GM21367 (cell line): ENCODE measurements at regions not wholly inside any gene's neighbourhood (a gene's known extent, or its start where the extent isn't known, plus 50 kb on each side); places are given as distances from the start of the nearest gene placed in this dataset.
"Not testable (repeated sequence)": the region's sequence is repeated elsewhere in the genome, so short reads cannot be mapped to it uniquely, and the experiment has no call there.

Source experiments
- ATAC-seq: cut with Tn5 transposase; IDR thresholded peaks from one replicate; pipeline ENCODE4 v1.9.1; 2021; ENCODE audit not compliant: unreplicated experiment

GRCh38 chr13:58714016-58714415 is 1082.5 kb downstream of the PCDH17 start:
- ATAC-seq = not testable (repeated sequence)

- no peak for ATAC-seq
Observed at GRCh38 chr13:58721273-58721672, 1089.7 kb downstream of the PCDH17 start.

- no peak for ATAC-seq
Observed at GRCh38 chr13:58728126-58728525, 1096.6 kb downstream of the PCDH17 start.

- ATAC-seq = no peak
Observed at GRCh38 chr13:58729361-58729760, 1097.8 kb downstream of the PCDH17 start.

- no peak for ATAC-seq
Observed at GRCh38 chr13:58744686-58745085, 1113.1 kb downstream of the PCDH17 start.

- no peak for ATAC-seq
Observed at GRCh38 chr13:58767566-58767965, 1136.0 kb downstream of the PCDH17 start.

GRCh38 chr13:58773280-58773859 is 1141.8 kb downstream of the PCDH17 start:
- no peak for ATAC-seq

- ATAC-seq = no peak
Observed at GRCh38 chr13:58782736-58783135, 1151.2 kb downstream of the PCDH17 start.

- ATAC-seq = no peak
Observed at GRCh38 chr13:58792854-58793253, 1161.3 kb downstream of the PCDH17 start.

- ATAC-seq = no peak
Observed at GRCh38 chr13:58795715-58796114, 1164.2 kb downstream of the PCDH17 start.

- ATAC-seq = no peak
Observed at GRCh38 chr13:58804832-58805231, 1173.3 kb downstream of the PCDH17 start.

- no peak for ATAC-seq
Observed at GRCh38 chr13:58806401-58806800, 1174.9 kb downstream of the PCDH17 start.

GRCh38 chr13:58823701-58824100 is 1192.2 kb downstream of the PCDH17 start:
- ATAC-seq = no peak

GRCh38 chr13:58827904-58828303 is 1196.4 kb downstream of the PCDH17 start:
- ATAC-seq = no peak

GRCh38 chr13:58830841-58831240 is 1199.3 kb downstream of the PCDH17 start:
- no peak for ATAC-seq

GRCh38 chr13:58838615-58839014 is 1207.1 kb downstream of the PCDH17 start:
- no peak for ATAC-seq

GRCh38 chr13:58843071-58843470 is 1211.5 kb downstream of the PCDH17 start:
- no peak for ATAC-seq

- ATAC-seq = no peak
Observed at GRCh38 chr13:58843567-58843966, 1212.0 kb downstream of the PCDH17 start.

- ATAC-seq = no peak
Observed at GRCh38 chr13:58850161-58850560, 1218.6 kb downstream of the PCDH17 start.

- no peak for ATAC-seq
Observed at GRCh38 chr13:58852076-58852475, 1220.5 kb downstream of the PCDH17 start.

- no peak for ATAC-seq
Observed at GRCh38 chr13:58855283-58855682, 1223.7 kb downstream of the PCDH17 start.

- no peak for ATAC-seq
Observed at GRCh38 chr13:58858870-58859371, 1227.4 kb downstream of the PCDH17 start.

GRCh38 chr13:58865286-58865685 is 1233.7 kb downstream of the PCDH17 start:
- no peak for ATAC-seq
